ENCODE measurements at regions not wholly inside any gene's neighbourhood (a gene's known extent, or its start where the extent isn't known, plus 50 kb on each side); places are given as distances from the start of the nearest gene placed in this dataset.

- TF ChIP-seq POLR2AphosphoS5 (IDR thresholded peaks at IDR 0.05), result no peak
- TF ChIP-seq EP300 (IDR thresholded peaks at IDR 0.05), result no peak
- TF ChIP-seq, protein P1, sequence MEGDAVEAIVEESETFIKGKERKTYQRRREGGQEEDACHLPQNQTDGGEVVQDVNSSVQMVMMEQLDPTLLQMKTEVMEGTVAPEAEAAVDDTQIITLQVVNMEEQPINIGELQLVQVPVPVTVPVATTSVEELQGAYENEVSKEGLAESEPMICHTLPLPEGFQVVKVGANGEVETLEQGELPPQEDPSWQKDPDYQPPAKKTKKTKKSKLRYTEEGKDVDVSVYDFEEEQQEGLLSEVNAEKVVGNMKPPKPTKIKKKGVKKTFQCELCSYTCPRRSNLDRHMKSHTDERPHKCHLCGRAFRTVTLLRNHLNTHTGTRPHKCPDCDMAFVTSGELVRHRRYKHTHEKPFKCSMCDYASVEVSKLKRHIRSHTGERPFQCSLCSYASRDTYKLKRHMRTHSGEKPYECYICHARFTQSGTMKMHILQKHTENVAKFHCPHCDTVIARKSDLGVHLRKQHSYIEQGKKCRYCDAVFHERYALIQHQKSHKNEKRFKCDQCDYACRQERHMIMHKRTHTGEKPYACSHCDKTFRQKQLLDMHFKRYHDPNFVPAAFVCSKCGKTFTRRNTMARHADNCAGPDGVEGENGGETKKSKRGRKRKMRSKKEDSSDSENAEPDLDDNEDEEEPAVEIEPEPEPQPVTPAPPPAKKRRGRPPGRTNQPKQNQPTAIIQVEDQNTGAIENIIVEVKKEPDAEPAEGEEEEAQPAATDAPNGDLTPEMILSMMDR (IDR thresholded peaks at IDR 0.05), result no peak
- no peak for TF ChIP-seq POLR2A (IDR thresholded peaks at IDR 0.05)
- intact Hi-C loops (cut with DNase I; ENCODE audit: low total_unique reads), result no loop called here
- Histone ChIP-seq H3K36me3 (no peaks in the 10 kb centered on the region), H3K4me1 (no peaks in the 10 kb centered on the region), H3K9me3 (no peaks in the 10 kb centered on the region), H3K27ac (no peak overlapping the region), H3K4me3 (no peak overlapping the region), H3K27me3 (no peaks in the 10 kb centered on the region)
- 70 to 85% (median 76%) methylated on average over 4 of the region's 4 CpGs for WGBS, 5 donors
- no peak for DNase-seq
Observed at GRCh38 chr12:33663000-33663654, 223.5 kb upstream of the SYT10 start.

DNA sequence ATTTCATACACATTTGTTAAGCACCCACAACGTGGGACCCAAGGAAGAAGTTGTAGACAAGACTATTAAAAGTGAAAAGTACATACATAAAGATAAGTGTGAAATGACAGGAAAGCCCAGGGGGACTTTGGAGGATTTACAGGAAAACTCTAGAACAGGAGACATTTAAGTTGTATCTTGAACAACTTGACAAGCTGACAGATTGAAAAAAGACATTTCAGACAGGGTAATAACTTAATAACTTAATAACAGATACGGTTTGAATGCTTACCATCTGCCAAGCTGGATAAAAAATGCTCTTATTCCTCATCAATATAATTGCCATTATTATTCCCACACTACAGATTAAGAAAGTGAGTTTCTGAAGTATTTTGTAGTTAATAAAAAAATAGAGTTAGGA is 229.7 kb upstream of the SYT10 start:
- TF ChIP-seq, protein P1 (IDR thresholded peaks at IDR 0.05), result no peak
- TF ChIP-seq POLR2A (IDR thresholded peaks at IDR 0.05) (no peak), POLR2AphosphoS5 (IDR thresholded peaks at IDR 0.05) (no peak), EP300 (IDR thresholded peaks at IDR 0.05) (no peak)

GRCh38 chr12:33670284-33670683 is 230.7 kb upstream of the SYT10 start:
- TF ChIP-seq EP300 (IDR thresholded peaks at IDR 0.05) (no peak), POLR2AphosphoS5 (IDR thresholded peaks at IDR 0.05) (no peak), POLR2A (IDR thresholded peaks at IDR 0.05) (no peak)
- TF ChIP-seq, protein P1 (IDR thresholded peaks at IDR 0.05), result no peak
- H3K9me3 ChIP-seq, result peaks cover 0 to 3% (median 0%) of the 10 kb centered on the region in 4 donors
- no peak for DNase-seq
- intact Hi-C loops (cut with DNase I; ENCODE audit: low total_unique reads), result no loop called here
- no peaks in the 10 kb centered on the region for H3K36me3 ChIP-seq
- 35 to 51% (median 49%) methylated on average over 5 of the region's 5 CpGs for WGBS, 5 donors
- H3K27ac ChIP-seq, result no peak overlapping the region
- no peaks in the 10 kb centered on the region for H3K27me3 ChIP-seq
- no peaks in the 10 kb centered on the region for H3K4me1 ChIP-seq
- no peak overlapping the region for H3K4me3 ChIP-seq

More for the DNA sequence above, 229.7 kb upstream of the SYT10 start:
- Histone ChIP-seq H3K4me3 (no peak overlapping the region), H3K36me3 (no peaks in the 10 kb centered on the region), H3K27me3 (no peaks in the 10 kb centered on the region), H3K27ac (no peak overlapping the region), H3K4me1 (no peaks in the 10 kb centered on the region), H3K9me3 (peaks cover 0 to 3% (median 0%) of the 10 kb centered on the region in 4 donors)
- 41 to 52% (median 50%) methylated on average over 2 of the region's 2 CpGs for WGBS, 5 donors
- no peak for DNase-seq
- intact Hi-C loops (cut with DNase I; ENCODE audit: low total_unique reads), result no loop called here

DNA sequence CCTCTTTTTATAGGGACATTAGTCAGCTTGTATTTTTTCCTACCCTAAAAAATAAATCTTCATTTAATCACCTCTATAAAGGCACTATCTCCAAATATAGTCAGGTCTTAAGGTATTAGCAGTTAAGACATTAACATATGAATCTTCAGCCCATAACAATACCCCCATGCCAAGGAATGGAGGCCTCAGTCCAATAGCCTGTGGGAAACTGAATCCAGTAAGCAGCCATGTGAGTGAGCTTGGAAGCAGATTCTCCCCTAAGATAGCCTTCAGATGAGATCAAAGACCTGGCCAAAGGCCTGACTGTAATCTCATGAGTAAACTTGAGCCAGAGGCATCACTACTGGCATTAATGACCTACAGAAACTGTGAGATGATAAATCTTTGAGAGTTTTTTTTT is 232.1 kb upstream of the SYT10 start:
- H3K9me3 ChIP-seq, result peaks cover 0 to 3% (median 0%) of the 10 kb centered on the region in 4 donors
- no peak for DNase-seq
- H3K27me3 ChIP-seq, result no peaks in the 10 kb centered on the region
- no peaks in the 10 kb centered on the region for H3K4me1 ChIP-seq
- intact Hi-C loops (cut with DNase I; ENCODE audit: low total_unique reads), result no loop called here
- H3K27ac ChIP-seq, result no peak overlapping the region
- no peaks in the 10 kb centered on the region for H3K36me3 ChIP-seq
- H3K4me3 ChIP-seq, result no peak overlapping the region
- TF ChIP-seq POLR2A (IDR thresholded peaks at IDR 0.05) (no peak), POLR2AphosphoS5 (IDR thresholded peaks at IDR 0.05) (no peak), EP300 (IDR thresholded peaks at IDR 0.05) (no peak)
- TF ChIP-seq, protein P1 (IDR thresholded peaks at IDR 0.05), result no peak

Data from stomach (tissue), 8 donors.